ENCODE measurements at regions not wholly inside any gene's neighbourhood (a gene's known extent, or its start where the extent isn't known, plus 50 kb on each side); places are given as distances from the start of the nearest gene placed in this dataset.

DNA sequence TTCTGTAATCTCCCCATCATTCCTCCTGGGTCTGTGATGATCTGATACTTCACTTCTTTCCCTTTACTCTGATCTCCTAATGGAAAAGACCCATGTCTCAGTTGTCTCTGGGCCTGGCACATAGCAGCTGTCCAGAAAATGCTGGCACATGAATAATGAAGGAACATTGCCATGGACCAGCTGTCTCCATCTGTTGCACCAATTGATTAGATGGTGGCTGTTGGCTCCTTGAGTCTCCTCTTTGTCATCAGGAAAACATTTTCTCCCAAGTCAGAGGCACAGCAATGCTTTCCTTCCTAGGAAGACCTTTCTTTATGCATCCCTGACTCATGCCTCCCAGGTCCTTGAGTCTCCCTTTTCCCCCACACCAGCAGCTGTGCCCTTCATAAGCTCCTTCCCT, 286.2 kb upstream of the CXCR4 start:
- no peak for DNase-seq (ENCODE audit: low read depth)

DNA sequence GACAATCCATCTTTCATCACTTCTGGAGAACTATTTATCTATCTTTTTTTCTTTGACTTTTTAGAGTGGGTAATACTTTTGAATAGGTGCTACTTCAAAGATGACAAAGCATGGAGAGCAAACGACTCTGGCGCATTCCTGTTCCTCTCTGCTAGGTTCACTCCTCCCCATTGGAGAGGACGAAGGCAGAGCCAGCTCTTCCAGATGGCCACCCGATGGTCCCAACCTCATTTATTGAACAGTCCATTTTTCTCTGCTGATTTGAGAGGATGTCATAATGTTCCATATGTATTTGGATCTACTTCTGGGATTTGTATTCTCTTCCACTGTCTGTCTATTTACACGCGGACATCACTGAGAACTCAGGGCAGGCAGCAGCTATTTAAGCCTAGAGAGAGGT, 284.3 kb upstream of the CXCR4 start:
- no peak for DNase-seq (ENCODE audit: low read depth)

- no peak for DNase-seq (ENCODE audit: low read depth)
These were observed 281.8 kb upstream of the CXCR4 start for GRCh38 chr2:136399667-136400289.

DNA sequence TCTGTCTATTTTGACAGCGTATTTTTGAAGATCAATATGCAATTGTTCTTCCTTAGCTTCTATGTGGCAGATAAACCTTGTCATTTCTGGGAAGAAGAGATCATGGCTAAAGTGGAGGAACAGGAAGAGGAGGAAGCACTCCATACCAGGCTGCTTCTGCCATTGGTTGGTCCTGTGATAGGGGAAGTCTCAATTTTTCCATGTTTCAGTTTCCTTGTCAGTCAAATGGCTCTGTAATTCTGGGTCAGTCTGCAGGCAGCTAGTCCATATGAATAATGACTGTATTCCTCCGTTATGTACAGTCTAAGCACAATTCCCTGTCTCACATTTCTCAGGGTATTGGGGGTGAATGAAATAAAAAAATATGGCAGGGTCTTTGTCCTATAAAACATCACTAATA, 277.6 kb upstream of the CXCR4 start:
- DNase-seq (ENCODE audit: low read depth), result no peak

- no peak for DNase-seq (ENCODE audit: low read depth)
These were observed 276.4 kb upstream of the CXCR4 start for GRCh38 chr2:136394136-136395060.

GRCh38 chr2:136393514-136393913, 275.6 kb upstream of the CXCR4 start:
- DNase-seq (ENCODE audit: low read depth), result no peak

DNA sequence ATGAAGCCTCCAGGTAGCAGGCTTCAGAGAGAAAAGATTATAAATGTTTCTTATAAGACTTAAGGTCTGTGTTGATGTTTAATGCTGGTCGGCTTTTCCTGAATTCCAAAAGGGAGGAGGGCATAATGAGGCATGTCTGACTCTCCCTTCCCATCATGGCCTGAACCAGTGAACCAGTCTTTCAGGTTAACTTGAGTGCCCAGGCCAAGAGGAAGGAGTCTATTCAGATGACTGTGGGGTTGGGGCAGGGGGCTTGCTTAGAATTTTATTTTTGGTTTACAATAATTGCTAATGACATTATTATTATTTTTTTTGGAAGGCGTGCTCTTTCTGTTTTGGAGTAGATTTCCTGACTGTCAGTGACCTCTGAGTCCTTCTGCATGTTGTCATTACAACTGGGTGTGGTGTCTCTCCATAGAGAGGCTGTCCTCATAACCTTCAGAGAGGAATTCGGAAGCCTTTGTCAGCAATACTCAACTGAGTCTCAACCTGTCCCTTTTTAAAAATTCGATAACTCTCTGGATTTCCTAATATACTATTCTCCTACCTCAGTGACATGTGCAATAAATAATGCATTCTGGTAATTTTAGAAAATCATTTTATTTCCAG, 275.1 kb upstream of the CXCR4 start:
- no peak for DNase-seq (ENCODE audit: low read depth)

GRCh38 chr2:136389809-136390208, 271.9 kb upstream of the CXCR4 start:
- DNase-seq (ENCODE audit: low read depth), result no peak

DNA sequence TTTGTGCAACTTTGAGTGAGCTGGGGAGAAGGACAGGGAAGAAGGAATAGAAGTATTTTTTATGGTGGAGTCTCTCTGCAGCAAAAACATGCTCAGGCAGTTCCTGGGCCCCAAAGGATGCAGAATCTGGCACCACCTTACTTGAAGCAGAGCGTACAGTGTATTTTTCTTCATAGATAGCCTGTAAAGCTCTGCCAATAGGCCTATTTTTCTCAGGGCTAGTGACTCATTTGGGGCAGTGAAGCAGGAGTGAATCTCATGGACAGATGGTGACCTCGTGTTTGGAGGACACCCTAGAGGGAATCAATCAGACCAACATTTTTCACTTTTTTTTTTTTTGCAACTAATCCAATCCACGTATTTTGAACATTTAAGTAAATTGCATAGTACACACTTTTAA, 268.1 kb upstream of the CXCR4 start:
- DNase-seq (ENCODE audit: low read depth), result no peak

DNA sequence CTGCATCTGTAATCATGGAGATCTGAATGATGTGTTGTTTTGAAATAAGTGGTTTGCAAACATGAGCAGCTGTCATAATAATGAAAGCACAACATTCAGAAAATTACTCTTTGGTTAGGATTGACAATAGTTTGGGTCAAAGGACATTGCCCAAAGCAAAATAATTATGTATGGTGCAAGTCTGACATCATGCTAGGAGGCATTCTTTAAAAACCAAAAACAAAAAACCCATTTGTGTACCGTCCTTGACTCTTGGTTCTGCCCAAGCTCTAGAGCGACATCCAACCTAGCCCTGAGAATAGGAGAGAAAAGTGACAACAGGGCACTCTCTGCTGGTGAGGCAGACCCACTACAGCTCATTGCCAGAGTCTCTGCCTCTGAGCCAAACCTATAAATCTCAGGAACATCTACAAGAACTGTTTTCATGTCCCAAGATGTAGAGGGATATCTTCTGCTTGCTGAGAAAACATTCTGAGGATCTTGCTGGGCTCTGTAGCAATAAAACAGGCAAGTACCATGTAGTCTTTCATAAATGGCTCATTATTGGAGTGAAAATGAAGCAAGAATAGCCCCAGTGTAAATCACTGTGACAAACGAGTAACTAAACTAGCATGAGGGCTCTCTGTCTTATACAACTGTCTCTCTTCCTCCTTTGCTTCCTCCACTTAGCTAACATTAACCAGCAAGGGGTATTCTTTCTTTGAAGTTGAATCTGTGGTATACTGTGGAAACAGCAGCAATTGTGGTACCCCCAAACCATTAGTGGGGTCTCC, 266.8 kb upstream of the CXCR4 start:
- no peak for DNase-seq (ENCODE audit: low read depth)

DNA sequence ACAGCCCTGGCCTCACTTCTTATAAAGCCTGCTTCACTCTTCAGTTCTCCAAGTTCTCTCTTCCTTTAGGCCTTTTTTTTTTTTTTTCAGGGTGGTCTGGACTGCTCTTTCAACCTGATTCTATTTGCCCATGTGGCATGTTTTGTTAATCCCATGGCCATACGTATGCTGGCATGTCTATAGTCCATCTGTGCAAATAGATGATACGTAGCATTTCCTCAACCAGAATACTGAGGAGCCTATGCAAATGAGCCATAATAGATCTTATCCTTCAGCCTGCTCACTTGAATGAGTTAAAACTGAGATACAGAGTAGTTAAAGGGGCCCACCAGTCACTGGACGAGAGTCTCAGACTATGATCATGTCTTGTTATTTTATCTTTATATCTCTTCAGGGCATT, 265.2 kb upstream of the CXCR4 start:
- no peak for DNase-seq (ENCODE audit: low read depth)

GRCh38 chr2:136381722-136382633, 264.0 kb upstream of the CXCR4 start:
- no peak for DNase-seq (ENCODE audit: low read depth)

DNA sequence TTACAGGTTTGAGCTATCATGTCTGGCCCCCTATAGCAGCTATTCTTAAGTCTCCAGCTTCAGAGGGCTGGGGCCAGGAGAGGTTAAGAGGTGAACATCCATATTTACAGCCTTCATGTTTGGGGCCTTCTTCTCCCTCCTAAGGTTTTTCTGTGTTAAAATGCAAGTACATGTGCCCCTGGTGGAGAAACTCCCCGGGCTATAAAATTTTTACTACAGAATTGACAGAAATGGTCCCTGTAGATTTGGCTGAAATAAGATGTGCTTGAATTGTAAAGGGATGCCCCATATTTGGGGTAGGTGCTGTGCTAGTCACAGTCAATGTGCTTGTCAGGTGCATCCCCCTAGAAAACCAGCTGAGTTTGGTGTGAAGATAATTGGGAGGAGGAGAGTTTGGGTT, 263.3 kb upstream of the CXCR4 start:
- no peak for DNase-seq (ENCODE audit: low read depth)

DNA sequence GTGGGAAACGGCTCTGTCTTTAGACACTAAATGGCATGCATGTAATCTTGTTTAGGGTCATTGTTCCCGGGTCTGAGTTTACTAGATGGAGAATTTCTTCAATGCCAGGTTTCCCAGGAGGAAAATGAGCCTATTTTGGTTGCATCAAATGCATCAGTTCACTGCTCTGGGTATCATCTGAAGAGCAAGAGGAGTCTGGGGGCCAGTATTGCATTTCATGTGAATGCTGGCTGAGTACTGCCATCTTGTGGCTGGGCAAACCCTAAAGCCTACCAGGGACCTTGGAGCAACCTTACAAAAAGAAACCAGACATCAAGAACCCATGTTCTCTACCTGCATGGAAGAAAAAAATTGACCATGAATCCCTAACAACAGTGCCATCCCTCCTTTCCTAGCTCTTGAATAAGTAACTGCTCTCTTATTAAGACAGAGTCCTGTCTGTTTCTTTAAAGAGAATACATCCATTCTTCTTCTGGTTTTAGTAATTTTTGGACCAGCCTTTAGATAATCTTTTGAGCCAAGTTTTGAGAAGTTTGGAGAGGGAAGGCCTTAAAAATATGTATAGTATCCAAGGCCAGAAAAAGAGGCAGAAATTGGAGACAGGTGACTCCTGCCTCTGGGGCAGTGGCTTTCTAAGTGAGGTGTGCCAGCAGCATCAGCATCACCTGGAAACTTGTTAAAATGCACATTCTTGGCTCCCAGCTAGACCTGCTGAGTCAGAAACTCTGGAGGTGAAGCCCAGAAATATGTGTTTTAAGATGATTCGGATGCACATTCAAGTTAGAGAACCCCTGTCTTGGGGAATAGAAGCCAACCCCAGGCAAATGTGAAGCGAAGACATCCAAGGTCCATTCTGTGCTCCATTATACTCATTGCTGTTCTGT, 261.0 kb upstream of the CXCR4 start:
- DNase-seq (ENCODE audit: low read depth), result no peak

GRCh38 chr2:136377423-136378382, 259.8 kb upstream of the CXCR4 start:
- no peak for DNase-seq (ENCODE audit: low read depth)

DNA sequence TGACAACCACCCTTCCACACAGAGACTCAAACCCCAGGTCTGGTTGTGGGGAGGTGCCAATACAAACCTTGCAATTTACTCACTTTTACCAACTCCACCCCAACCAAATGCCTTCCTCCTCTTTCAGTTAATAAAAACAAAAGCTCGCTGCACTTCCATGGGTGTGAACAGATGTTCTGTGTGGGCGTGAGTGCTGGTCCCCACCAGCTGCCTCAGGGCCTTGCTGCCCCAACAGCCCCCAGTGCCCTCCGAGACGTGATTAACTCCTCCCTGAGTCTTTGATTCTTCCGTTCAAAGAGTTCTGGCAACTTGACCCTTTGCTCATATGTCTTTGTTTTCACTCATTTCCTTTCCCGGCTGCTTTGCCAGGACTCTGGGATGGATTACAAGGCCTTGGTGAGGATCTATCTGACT, 258.9 kb upstream of the CXCR4 start:
- DNase-seq (ENCODE audit: low read depth), result no peak

DNA sequence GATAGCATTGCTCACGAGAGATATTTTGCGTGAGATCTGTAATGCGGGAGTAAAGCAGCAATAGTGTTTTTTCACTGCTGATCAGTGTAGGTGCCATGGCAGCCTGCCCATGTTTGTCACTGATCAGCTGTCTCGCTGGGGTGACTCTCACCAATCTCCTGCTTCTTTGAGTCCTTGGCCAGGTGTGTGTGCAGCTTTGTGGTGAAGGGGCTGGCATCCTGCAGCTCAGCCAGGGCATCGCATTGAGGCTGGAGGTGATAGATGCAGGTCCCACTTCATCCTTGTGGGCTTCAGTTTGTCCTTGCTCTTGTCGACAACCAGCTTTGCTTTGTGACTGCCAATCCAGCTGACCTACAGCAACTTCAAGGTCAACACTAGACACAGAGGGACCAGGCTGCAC, 258.3 kb upstream of the CXCR4 start:
- DNase-seq (ENCODE audit: low read depth), result no peak

DNA sequence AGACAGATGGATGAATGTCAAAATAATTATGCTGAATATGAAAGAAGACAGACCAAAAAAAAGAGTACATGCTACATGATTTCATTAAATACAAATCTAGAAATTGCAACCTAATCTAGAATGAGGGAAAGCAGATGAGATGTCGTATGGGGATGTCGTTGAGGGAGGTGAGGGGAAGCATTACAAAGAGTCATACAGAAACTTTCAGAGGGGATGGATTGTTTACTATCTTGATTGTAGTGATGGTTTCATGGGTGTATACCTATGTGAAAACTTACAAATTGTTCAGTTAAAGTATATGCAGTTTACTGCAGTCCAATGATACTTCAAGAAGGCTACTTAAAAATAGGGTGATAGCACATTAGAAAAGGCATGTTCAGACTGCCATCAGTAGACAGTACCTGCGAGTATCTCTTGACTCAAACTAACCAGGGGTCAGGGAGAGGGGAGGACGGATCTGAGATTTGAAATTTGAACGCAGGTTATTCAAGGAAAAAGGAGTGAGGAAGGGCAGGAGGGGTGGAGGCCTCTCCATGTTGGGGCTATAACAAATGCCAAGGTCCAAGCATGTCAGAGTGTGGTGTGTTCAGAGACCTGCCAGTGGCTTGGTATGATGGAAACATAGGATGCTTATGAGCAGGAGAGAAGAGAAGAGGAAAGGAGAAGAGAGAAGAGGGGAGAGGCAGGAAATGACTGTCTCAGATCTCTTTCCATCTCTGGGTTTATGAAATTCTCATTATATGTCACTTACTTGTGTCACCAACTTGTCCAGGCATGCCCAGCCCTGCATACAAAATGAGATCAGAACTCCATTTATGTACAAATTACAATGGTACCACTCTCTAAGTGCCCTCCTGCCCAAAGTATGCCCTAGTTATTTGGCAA, 257.3 kb upstream of the CXCR4 start:
- DNase-seq (ENCODE audit: low read depth), result no peak
